ENCODE measurements at regions not wholly inside any gene's neighbourhood (a gene's known extent, or its start where the extent isn't known, plus 50 kb on each side); places are given as distances from the start of the nearest gene placed in this dataset.
A peak's percentile ranks its signal among the peaks of the same experiment; 100 is the strongest.
"Not testable (repeated sequence)": the region's sequence is repeated elsewhere in the genome, so short reads cannot be mapped to it uniquely, and the experiment has no call there.

DNA sequence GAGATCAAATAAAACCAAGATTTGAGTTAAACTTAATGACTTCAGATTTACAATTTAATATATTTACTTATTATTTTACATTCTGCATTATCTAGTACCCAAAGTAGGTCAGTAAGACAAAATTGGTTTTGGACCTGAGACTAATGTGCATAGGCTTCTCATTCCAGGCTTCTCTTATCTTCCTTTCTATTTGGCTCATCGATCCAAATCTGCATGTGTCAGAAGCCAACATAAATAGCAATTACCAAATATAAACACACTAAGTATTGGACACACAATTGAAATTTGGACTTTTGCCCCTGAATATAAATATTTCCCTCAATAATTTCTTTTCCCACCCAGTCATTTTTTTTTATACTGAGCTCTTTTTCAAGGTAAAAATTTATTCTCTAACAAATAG, 290.6 kb upstream of the ARHGEF26 start:
- DNase-seq (no peak), ATAC-seq (no peak)
- no peak overlapping the region for H3K27ac Mint-ChIP-seq
- POLR2A ChIA-PET, result no interaction called here
- no peak overlapping the region for H3K4me3 Mint-ChIP-seq
- H3K4me1 Mint-ChIP-seq, result peaks cover 0 to 2% (median 0%) of the 10 kb centered on the region in 4 donors
- H3K27me3 Mint-ChIP-seq, result peaks cover 0 to 30% (median 5%) of the 10 kb centered on the region in 5 donors
- H3K36me3 Mint-ChIP-seq, result no peaks in the 10 kb centered on the region
- H3K9me3 Mint-ChIP-seq, result peaks cover 0 to 6% (median 0%) of the 10 kb centered on the region in 9 donors

DNA sequence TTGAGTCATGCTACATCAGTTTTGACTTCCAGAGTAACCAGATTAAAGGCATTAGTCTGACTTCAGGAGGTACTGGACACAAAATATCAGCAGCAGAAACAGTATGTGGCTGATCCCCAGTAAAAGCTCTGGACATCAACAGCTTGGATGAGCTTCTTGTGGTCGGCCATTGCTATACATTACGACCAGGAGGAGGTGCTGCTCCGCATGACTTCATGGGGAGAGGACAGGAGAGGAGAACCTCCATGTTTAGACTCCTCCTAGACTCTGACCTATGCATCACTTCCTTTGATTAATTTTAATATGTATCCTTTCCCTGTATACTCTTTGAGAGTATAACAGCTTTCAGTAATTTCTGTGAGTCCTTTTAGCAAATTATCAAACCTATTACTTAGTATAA, 285.6 kb upstream of the ARHGEF26 start:
- H3K36me3 Mint-ChIP-seq, result no peaks in the 10 kb centered on the region
- ATAC-seq, result no peak
- no peaks in the 10 kb centered on the region for H3K9me3 Mint-ChIP-seq
- no peak overlapping the region for H3K27ac Mint-ChIP-seq
- POLR2A ChIA-PET, result no interaction called here
- H3K4me1 Mint-ChIP-seq, result no peaks in the 10 kb centered on the region
- H3K27me3 Mint-ChIP-seq, result peaks cover 0 to 9% (median 3%) of the 10 kb centered on the region in 5 donors
- H3K4me3 Mint-ChIP-seq, result no peak overlapping the region
- DNase-seq, result no peak

- no peak for DNase-seq
- Mint-ChIP-seq H3K36me3 (peaks cover 0 to 5% (median 0%) of the 10 kb centered on the region in 3 donors), H3K27me3 (peaks cover 1 to 22% (median 11%) of the 10 kb centered on the region in 5 donors), H3K27ac (no peak overlapping the region), H3K9me3 (peaks cover 0 to 6% (median 0%) of the 10 kb centered on the region in 9 donors), H3K4me3 (no peak overlapping the region), H3K4me1 (no peaks in the 10 kb centered on the region)
- POLR2A ChIA-PET, result no interaction called here
- no peak for ATAC-seq
Observed at GRCh38 chr3:153840487-153840886, 280.7 kb upstream of the ARHGEF26 start.

- Mint-ChIP-seq H3K4me1 (no peaks in the 10 kb centered on the region), H3K4me3 (no peak overlapping the region), H3K36me3 (peaks cover 0 to 5% (median 0%) of the 10 kb centered on the region in 3 donors), H3K9me3 (peaks cover 0 to 6% (median 0%) of the 10 kb centered on the region in 9 donors), H3K27ac (peak overlapping the region in 1 of 10 donors; percentile 11), H3K27me3 (peaks cover 3 to 23% (median 10%) of the 10 kb centered on the region in 5 donors)
- POLR2A ChIA-PET, result no interaction called here
- DNase-seq (no peak), ATAC-seq (no peak)
Observed at GRCh38 chr3:153843994-153844393, 277.2 kb upstream of the ARHGEF26 start.

DNA sequence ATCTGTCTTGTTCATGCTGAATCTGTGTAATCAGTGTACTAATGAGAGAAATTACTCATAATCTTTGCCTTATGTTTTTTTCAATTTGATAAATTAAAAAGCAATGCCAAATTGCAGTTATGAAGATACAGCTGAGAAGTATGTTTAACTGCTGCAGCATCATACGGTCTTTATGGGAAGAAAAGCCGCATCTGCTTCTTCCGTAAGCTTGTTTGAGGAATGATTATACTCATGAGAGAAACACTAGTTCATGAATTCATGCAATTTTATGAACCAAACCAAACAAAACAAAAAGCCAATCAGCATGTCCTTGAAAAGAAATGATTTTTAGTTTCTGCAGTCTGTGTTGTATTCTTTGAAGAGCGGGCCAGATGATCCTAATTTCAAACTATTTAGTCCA, 275.9 kb upstream of the ARHGEF26 start:
- DNase-seq, result no peak
- Mint-ChIP-seq H3K27me3 (peaks cover 3 to 23% (median 10%) of the 10 kb centered on the region in 5 donors), H3K4me1 (no peaks in the 10 kb centered on the region), H3K27ac (no peak overlapping the region), H3K9me3 (peaks cover 0 to 6% (median 0%) of the 10 kb centered on the region in 9 donors), H3K36me3 (peaks cover 0 to 5% (median 0%) of the 10 kb centered on the region in 3 donors), H3K4me3 (no peak overlapping the region)
- ATAC-seq, result no peak
- POLR2A ChIA-PET, result no interaction called here

GRCh38 chr3:153848702-153849101, 272.5 kb upstream of the ARHGEF26 start:
- Mint-ChIP-seq H3K4me1 (no peaks in the 10 kb centered on the region), H3K9me3 (no peaks in the 10 kb centered on the region), H3K27ac (no peak overlapping the region), H3K4me3 (no peak overlapping the region), H3K36me3 (no peaks in the 10 kb centered on the region), H3K27me3 (peaks cover 3 to 13% (median 6%) of the 10 kb centered on the region in 5 donors)
- POLR2A ChIA-PET, result no interaction called here
- ATAC-seq (no peak), DNase-seq (no peak)

DNA sequence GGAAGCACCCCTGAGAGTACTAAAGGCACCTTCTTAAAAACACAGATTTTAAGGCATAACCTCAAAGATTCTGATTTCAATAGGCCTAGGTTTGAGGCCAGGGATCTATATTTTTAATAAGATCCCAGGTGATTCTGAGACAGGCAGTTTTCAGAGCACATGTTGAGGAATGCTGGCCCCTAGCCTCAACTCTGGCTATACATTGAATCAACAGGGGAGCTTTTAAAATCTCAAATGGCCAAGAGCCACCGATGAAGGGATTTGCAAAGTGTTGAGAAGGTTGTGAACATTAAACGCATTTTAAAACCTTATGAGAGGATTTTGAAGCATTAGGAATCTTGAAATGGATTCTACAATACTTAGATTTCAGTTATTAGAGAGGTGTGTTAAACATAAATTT, 268.8 kb upstream of the ARHGEF26 start:
- Mint-ChIP-seq H3K4me3 (no peak overlapping the region), H3K9me3 (no peaks in the 10 kb centered on the region), H3K27me3 (peaks cover 2 to 21% (median 4%) of the 10 kb centered on the region in 5 donors), H3K4me1 (no peaks in the 10 kb centered on the region), H3K36me3 (no peaks in the 10 kb centered on the region), H3K27ac (no peak overlapping the region)
- no peak for DNase-seq
- POLR2A ChIA-PET, result no interaction called here
- no peak for ATAC-seq

DNA sequence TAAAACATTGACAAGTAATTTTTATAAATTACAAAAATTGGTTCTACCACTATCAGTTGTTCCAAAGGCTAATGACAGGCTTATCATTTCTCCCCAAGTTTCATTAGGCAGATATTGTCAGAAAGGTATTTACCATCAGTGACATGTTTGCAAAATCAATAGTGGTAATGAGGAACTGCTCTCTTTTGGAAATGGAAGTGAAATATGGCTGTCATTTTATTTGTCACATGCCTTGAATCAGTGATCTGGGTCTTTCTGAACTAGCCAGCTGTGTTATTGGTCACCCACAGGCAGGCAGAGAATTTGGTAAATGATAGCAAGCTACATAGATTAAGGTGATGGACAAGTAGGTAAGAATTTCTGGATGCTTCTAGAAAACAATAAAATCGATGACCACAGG, 268.0 kb upstream of the ARHGEF26 start:
- peaks cover 1 to 18% (median 2%) of the 10 kb centered on the region in 5 donors for H3K27me3 Mint-ChIP-seq
- peak overlapping the region in 1 of 10 donors; percentile 69 for H3K27ac Mint-ChIP-seq
- POLR2A ChIA-PET, result no interaction called here
- ATAC-seq (no peak), DNase-seq (no peak)
- no peak overlapping the region for H3K4me3 Mint-ChIP-seq
- H3K36me3 Mint-ChIP-seq, result no peaks in the 10 kb centered on the region
- no peaks in the 10 kb centered on the region for H3K9me3 Mint-ChIP-seq
- no peaks in the 10 kb centered on the region for H3K4me1 Mint-ChIP-seq

- ATAC-seq (no peak), DNase-seq (no peak)
- no peaks in the 10 kb centered on the region for H3K4me1 Mint-ChIP-seq
- no peak overlapping the region for H3K27ac Mint-ChIP-seq
- H3K9me3 Mint-ChIP-seq, result no peaks in the 10 kb centered on the region
- peaks cover 1 to 18% (median 4%) of the 10 kb centered on the region in 5 donors for H3K27me3 Mint-ChIP-seq
- POLR2A ChIA-PET, result no interaction called here
- H3K36me3 Mint-ChIP-seq, result no peaks in the 10 kb centered on the region
- H3K4me3 Mint-ChIP-seq, result no peak overlapping the region
Observed at GRCh38 chr3:153855772-153856171, 265.4 kb upstream of the ARHGEF26 start.

DNA sequence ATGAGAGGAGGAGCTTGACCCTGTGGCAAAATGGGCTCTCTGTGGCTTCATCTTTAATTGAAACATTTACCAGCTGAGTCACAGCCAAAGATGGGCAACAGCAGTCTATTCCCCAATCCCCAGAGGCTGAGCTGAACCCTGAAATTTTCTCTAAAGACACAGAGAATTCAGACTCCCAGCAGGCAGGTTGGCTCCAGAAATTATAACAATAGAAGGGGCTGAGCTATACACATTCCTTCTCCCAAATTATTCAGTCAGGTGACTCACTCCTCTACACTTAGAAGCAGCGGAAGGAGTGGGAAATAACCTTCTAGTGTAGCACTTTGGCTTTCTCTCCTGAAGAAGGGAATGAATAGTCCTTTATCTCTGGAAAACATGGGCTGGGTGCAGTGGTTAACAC, 264.3 kb upstream of the ARHGEF26 start:
- Mint-ChIP-seq H3K9me3 (no peaks in the 10 kb centered on the region), H3K4me1 (no peaks in the 10 kb centered on the region), H3K36me3 (no peaks in the 10 kb centered on the region), H3K27me3 (peaks cover 1 to 18% (median 4%) of the 10 kb centered on the region in 5 donors), H3K4me3 (no peak overlapping the region), H3K27ac (no peak overlapping the region)
- POLR2A ChIA-PET, result no interaction called here
- ATAC-seq (no peak), DNase-seq (no peak)

- Mint-ChIP-seq H3K27ac (no peak overlapping the region), H3K4me3 (no peak overlapping the region), H3K36me3 (no peaks in the 10 kb centered on the region), H3K9me3 (peaks cover 0 to 4% (median 0%) of the 10 kb centered on the region in 9 donors), H3K4me1 (no peaks in the 10 kb centered on the region), H3K27me3 (peaks cover 2 to 13% (median 9%) of the 10 kb centered on the region in 5 donors)
- POLR2A ChIA-PET, result no interaction called here
- DNase-seq, result no peak
- ATAC-seq, result no peak
Observed at GRCh38 chr3:153864793-153865192, 256.4 kb upstream of the ARHGEF26 start.

GRCh38 chr3:153866901-153867300, 254.3 kb upstream of the ARHGEF26 start:
- no peaks in the 10 kb centered on the region for H3K36me3 Mint-ChIP-seq
- no peak overlapping the region for H3K4me3 Mint-ChIP-seq
- H3K27me3 Mint-ChIP-seq, result peaks cover 0 to 19% (median 9%) of the 10 kb centered on the region in 5 donors
- DNase-seq, result no peak
- no peak overlapping the region for H3K27ac Mint-ChIP-seq
- no peak for ATAC-seq
- no peaks in the 10 kb centered on the region for H3K4me1 Mint-ChIP-seq
- POLR2A ChIA-PET, result no interaction called here
- H3K9me3 Mint-ChIP-seq, result peaks cover 0 to 4% (median 0%) of the 10 kb centered on the region in 9 donors

GRCh38 chr3:153874348-153874747, 246.8 kb upstream of the ARHGEF26 start:
- H3K4me1 Mint-ChIP-seq, H3K4me3 Mint-ChIP-seq, POLR2A ChIA-PET, ATAC-seq, H3K27ac Mint-ChIP-seq, DNase-seq: not testable (repeated sequence)
- Mint-ChIP-seq H3K36me3 (peaks cover 0 to 11% (median 0%) of the 10 kb centered on the region in 3 donors), H3K27me3 (peaks cover 0 to 11% (median 3%) of the 10 kb centered on the region in 5 donors), H3K9me3 (peaks cover 5 to 25% (median 12%) of the 10 kb centered on the region in 9 donors)

DNA sequence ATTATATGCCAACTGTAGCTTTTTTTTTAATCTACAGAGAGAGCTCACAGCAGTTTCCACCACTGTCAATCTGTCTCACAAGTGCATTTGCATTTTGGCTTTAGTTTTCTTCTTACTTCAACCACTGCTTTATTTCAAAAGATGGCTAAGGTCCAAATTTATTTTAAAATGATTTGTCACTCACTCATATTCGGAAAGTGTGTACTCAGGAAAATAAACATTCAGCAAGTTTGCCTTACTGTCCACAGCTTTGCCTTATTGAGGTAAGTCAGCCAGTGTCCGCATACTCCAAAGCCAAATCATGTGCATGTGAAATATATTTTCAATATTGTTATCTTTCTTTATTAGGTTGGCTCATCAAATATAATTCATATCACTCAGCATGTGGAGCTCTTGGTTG, 240.7 kb upstream of the ARHGEF26 start:
- DNase-seq (no peak), ATAC-seq (no peak)
- POLR2A ChIA-PET, result no interaction called here
- H3K36me3 Mint-ChIP-seq, result no peaks in the 10 kb centered on the region
- peaks cover 0 to 5% (median 0%) of the 10 kb centered on the region in 9 donors for H3K9me3 Mint-ChIP-seq
- H3K27me3 Mint-ChIP-seq, result peaks cover 0 to 9% (median 6%) of the 10 kb centered on the region in 5 donors
- no peak overlapping the region for H3K4me3 Mint-ChIP-seq
- no peaks in the 10 kb centered on the region for H3K4me1 Mint-ChIP-seq
- H3K27ac Mint-ChIP-seq, result no peak overlapping the region
